ENCODE measurements at regions not wholly inside any gene's neighbourhood (a gene's known extent, or its start where the extent isn't known, plus 50 kb on each side); places are given as distances from the start of the nearest gene placed in this dataset.

DNA sequence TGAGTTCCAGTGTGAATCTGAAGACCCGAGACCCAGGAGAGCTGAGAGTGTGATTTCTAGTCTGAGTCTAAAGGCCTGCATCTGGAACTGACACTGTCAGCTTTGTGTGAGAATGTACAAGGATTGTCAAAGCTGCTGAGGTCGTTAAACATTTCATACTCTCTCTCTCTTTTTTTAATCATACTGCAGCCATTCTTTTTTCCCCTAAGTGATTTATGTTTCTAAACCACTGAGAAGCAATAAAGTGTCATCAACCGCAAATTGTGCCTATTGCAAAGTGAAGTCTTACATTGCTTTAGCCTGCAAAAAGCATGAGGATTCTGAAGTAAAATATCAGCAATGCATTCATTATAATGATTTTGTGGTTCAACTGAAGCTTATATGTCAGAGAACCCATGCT is 106.0 kb downstream of the ASMT start:
- TF ChIP-seq, protein P1, sequence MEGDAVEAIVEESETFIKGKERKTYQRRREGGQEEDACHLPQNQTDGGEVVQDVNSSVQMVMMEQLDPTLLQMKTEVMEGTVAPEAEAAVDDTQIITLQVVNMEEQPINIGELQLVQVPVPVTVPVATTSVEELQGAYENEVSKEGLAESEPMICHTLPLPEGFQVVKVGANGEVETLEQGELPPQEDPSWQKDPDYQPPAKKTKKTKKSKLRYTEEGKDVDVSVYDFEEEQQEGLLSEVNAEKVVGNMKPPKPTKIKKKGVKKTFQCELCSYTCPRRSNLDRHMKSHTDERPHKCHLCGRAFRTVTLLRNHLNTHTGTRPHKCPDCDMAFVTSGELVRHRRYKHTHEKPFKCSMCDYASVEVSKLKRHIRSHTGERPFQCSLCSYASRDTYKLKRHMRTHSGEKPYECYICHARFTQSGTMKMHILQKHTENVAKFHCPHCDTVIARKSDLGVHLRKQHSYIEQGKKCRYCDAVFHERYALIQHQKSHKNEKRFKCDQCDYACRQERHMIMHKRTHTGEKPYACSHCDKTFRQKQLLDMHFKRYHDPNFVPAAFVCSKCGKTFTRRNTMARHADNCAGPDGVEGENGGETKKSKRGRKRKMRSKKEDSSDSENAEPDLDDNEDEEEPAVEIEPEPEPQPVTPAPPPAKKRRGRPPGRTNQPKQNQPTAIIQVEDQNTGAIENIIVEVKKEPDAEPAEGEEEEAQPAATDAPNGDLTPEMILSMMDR (IDR thresholded peaks at IDR 0.05): no peak
- no peaks in the 10 kb centered on the region for H3K79me2 ChIP-seq (ENCODE audit: insufficient read depth, low read length)
- H3K9ac ChIP-seq (ENCODE audit: insufficient read depth, low read length, poor library complexity, severe bottlenecking): no peak overlapping the region
- H3K4me1 ChIP-seq (ENCODE audit: control insufficient read depth in 1 of 2, insufficient read depth in 2 of 2, low read length in 2 of 2): no peaks in the 10 kb centered on the region
- no peak overlapping the region for H3K4me3 ChIP-seq (replicated peaks in 1 of 3; ENCODE audit: low read depth in 2 of 3, low read length in 3 of 3)
- H3K4me2 ChIP-seq (replicated peaks; ENCODE audit: extremely low read depth, low read length, poor library complexity, severe bottlenecking): no peak overlapping the region
- no peaks in the 10 kb centered on the region for H3K4me1 Mint-ChIP-seq
- H4K20me1 ChIP-seq (ENCODE audit: insufficient read depth, low read length): no peaks in the 10 kb centered on the region
- no peak overlapping the region for H3K27ac ChIP-seq (ENCODE audit: low read depth in 1 of 2, low read length in 2 of 2)
- no peak overlapping the region for H3K4me3 Mint-ChIP-seq
- H3K36me3 Mint-ChIP-seq: no peaks in the 10 kb centered on the region
- H2AFZ ChIP-seq (ENCODE audit: insufficient read depth, low read depth, low read length, poor library complexity, severe bottlenecking): no peak overlapping the region
- intact Hi-C loops (cut with micrococcal nuclease): no loop called here
- H3K27ac Mint-ChIP-seq: no peak overlapping the region
- peaks cover 0 to 4% of the 10 kb centered on the region in 2 donors for H3K9me3 ChIP-seq (replicated peaks in 1 of 2; ENCODE audit: control insufficient read depth in 1 of 2, insufficient read depth in 1 of 2, low read length in 2 of 2)
- H3K36me3 ChIP-seq (replicated peaks in 1 of 2; ENCODE audit: control insufficient read depth in 1 of 2, insufficient read depth in 2 of 2, low read length in 2 of 2): no peaks in the 10 kb centered on the region
- no peak for DNase-seq
- peaks cover 0 to 15% (median 5%) of the 10 kb centered on the region in 7 donors for H3K9me3 Mint-ChIP-seq
- H3K27me3 Mint-ChIP-seq (ENCODE audit: low read depth in 3 of 3): peaks cover 0 to 6% (median 5%) of the 10 kb centered on the region in 3 donors
- no peaks in the 10 kb centered on the region for H3K27me3 ChIP-seq (ENCODE audit: control insufficient read depth in 2 of 2, insufficient read depth in 2 of 2, low read length in 2 of 2)
- 73% methylated on average over 3 of the region's 3 CpGs for whole genome bisulfite sequencing (ENCODE audit: insufficient coverage)

GRCh38 chrX:1725472-1725871 is 110.6 kb downstream of the ASMT start:
- no peak overlapping the region for H3K27ac ChIP-seq (ENCODE audit: low read depth in 1 of 2, low read length in 2 of 2)
- Mint-ChIP-seq H3K27me3 (ENCODE audit: low read depth in 3 of 3) (peaks cover 0 to 4% (median 0%) of the 10 kb centered on the region in 3 donors), H3K4me1 (no peaks in the 10 kb centered on the region), H3K9me3 (peaks cover 6 to 20% (median 11%) of the 10 kb centered on the region in 7 donors), H3K36me3 (peaks cover 0 to 4% of the 10 kb centered on the region in 2 donors), H3K4me3 (no peak overlapping the region), H3K27ac (no peak overlapping the region)
- no peaks in the 10 kb centered on the region for H3K27me3 ChIP-seq (ENCODE audit: control insufficient read depth in 2 of 2, insufficient read depth in 2 of 2, low read length in 2 of 2)
- no peaks in the 10 kb centered on the region for H3K36me3 ChIP-seq (replicated peaks in 1 of 2; ENCODE audit: control insufficient read depth in 1 of 2, insufficient read depth in 2 of 2, low read length in 2 of 2)
- H4K20me1 ChIP-seq (ENCODE audit: insufficient read depth, low read length): no peaks in the 10 kb centered on the region
- intact Hi-C loops (cut with micrococcal nuclease): no loop called here
- TF ChIP-seq, protein P1 (IDR thresholded peaks at IDR 0.05): no peak
- H3K79me2 ChIP-seq (ENCODE audit: insufficient read depth, low read length): no peaks in the 10 kb centered on the region
- H3K9ac ChIP-seq (ENCODE audit: insufficient read depth, low read length, poor library complexity, severe bottlenecking): no peak overlapping the region
- no peak overlapping the region for H3K4me2 ChIP-seq (replicated peaks; ENCODE audit: extremely low read depth, low read length, poor library complexity, severe bottlenecking)
- H3K4me3 ChIP-seq (replicated peaks in 1 of 3; ENCODE audit: low read depth in 2 of 3, low read length in 3 of 3): no peak overlapping the region
- no peaks in the 10 kb centered on the region for H3K4me1 ChIP-seq (ENCODE audit: control insufficient read depth in 1 of 2, insufficient read depth in 2 of 2, low read length in 2 of 2)
- DNase-seq: no peak
- H2AFZ ChIP-seq (ENCODE audit: insufficient read depth, low read depth, low read length, poor library complexity, severe bottlenecking): no peak overlapping the region
- no CpG with 5 or more reads among the region's 8 CpGs for WGBS (ENCODE audit: insufficient coverage)
- H3K9me3 ChIP-seq (replicated peaks in 1 of 2; ENCODE audit: control insufficient read depth in 1 of 2, insufficient read depth in 1 of 2, low read length in 2 of 2): no peaks in the 10 kb centered on the region

Data from CD14-positive monocyte (primary cell).